ENCODE measurements at regions not wholly inside any gene's neighbourhood (a gene's known extent, or its start where the extent isn't known, plus 50 kb on each side); places are given as distances from the start of the nearest gene placed in this dataset.

DNA sequence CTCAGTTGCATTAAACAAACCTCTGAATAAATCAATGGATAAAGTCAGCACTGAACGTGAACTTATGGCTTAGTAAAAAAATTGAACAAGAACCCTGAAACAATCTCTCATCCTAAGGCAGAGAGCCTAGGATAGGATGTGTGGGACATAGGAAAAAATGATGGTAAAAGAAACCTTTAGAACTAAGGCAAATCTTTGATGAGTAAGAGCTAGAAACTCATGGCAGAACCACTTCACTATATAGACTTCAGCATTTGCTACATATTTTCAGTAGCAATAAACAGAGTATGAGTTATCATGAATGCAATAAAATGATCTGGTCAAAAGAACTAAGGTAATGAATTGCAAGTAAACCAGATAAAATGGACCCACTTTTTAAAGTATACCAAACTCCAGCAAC is 725.8 kb upstream of the DPPA4 start:
- Mint-ChIP-seq H3K27me3 (ENCODE audit: low read depth) (no peaks in the 10 kb centered on the region), H3K9me3 (no peaks in the 10 kb centered on the region), H3K4me3 (no peak overlapping the region), H3K27ac (no peak overlapping the region), H3K4me1 (no peaks in the 10 kb centered on the region), H3K36me3 (no peaks in the 10 kb centered on the region)
- ChIA-PET POLR2A (no interaction called here), CTCF (no interaction called here)
- DNase-seq (ENCODE audit: low spot score) = no peak
- no peak for TF ChIP-seq MYBL2 (CRISPR knock-in tag; IDR thresholded peaks at IDR 0.05)
- TF ChIP-seq, protein P1, sequence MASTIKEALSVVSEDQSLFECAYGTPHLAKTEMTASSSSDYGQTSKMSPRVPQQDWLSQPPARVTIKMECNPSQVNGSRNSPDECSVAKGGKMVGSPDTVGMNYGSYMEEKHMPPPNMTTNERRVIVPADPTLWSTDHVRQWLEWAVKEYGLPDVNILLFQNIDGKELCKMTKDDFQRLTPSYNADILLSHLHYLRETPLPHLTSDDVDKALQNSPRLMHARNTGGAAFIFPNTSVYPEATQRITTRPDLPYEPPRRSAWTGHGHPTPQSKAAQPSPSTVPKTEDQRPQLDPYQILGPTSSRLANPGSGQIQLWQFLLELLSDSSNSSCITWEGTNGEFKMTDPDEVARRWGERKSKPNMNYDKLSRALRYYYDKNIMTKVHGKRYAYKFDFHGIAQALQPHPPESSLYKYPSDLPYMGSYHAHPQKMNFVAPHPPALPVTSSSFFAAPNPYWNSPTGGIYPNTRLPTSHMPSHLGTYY (CRISPR knock-in tag; IDR thresholded peaks at IDR 0.05) = no peak
- TF ChIP-seq TCF7 (CRISPR knock-in tag; IDR thresholded peaks at IDR 0.05; ENCODE audit: low read depth) = no peak
- TF ChIP-seq ZNF416 (CRISPR knock-in tag; IDR thresholded peaks at IDR 0.05) = no peak
- no peak for TF ChIP-seq SP1 (CRISPR knock-in tag; conservative IDR thresholded peaks at IDR 0.05)
- TF ChIP-seq, protein P2, sequence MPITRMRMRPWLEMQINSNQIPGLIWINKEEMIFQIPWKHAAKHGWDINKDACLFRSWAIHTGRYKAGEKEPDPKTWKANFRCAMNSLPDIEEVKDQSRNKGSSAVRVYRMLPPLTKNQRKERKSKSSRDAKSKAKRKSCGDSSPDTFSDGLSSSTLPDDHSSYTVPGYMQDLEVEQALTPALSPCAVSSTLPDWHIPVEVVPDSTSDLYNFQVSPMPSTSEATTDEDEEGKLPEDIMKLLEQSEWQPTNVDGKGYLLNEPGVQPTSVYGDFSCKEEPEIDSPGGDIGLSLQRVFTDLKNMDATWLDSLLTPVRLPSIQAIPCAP (CRISPR knock-in tag; IDR thresholded peaks at IDR 0.05) = no peak
- TF ChIP-seq FOXJ3 (CRISPR knock-in tag; IDR thresholded peaks at IDR 0.05; ENCODE audit: borderline replicate concordance) = no peak
- TF ChIP-seq GABPB1 (CRISPR knock-in tag; IDR thresholded peaks at IDR 0.05) = no peak
- TF ChIP-seq, protein P3, sequence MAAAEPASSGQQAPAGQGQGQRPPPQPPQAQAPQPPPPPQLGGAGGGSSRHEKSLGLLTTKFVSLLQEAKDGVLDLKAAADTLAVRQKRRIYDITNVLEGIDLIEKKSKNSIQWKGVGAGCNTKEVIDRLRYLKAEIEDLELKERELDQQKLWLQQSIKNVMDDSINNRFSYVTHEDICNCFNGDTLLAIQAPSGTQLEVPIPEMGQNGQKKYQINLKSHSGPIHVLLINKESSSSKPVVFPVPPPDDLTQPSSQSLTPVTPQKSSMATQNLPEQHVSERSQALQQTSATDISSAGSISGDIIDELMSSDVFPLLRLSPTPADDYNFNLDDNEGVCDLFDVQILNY (CRISPR knock-in tag; IDR thresholded peaks at IDR 0.05) = no peak
- no peak for TF ChIP-seq ESRRA (CRISPR knock-in tag; IDR thresholded peaks at IDR 0.05; ENCODE audit: borderline replicate concordance)
- TF ChIP-seq, protein P4, sequence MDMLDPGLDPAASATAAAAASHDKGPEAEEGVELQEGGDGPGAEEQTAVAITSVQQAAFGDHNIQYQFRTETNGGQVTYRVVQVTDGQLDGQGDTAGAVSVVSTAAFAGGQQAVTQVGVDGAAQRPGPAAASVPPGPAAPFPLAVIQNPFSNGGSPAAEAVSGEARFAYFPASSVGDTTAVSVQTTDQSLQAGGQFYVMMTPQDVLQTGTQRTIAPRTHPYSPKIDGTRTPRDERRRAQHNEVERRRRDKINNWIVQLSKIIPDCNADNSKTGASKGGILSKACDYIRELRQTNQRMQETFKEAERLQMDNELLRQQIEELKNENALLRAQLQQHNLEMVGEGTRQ (CRISPR knock-in tag; IDR thresholded peaks at IDR 0.05) = no peak
- no peak for TF ChIP-seq EMX1 (CRISPR knock-in tag; IDR thresholded peaks at IDR 0.05)
- TF ChIP-seq ZNF232 (CRISPR knock-in tag; IDR thresholded peaks at IDR 0.05) = no peak
- TF ChIP-seq ETV6 (CRISPR knock-in tag; IDR thresholded peaks at IDR 0.05) = no peak
- TF ChIP-seq OVOL2 (CRISPR knock-in tag; IDR thresholded peaks at IDR 0.05; ENCODE audit: borderline replicate concordance) = no peak
- ATAC-seq = no peak

DNA sequence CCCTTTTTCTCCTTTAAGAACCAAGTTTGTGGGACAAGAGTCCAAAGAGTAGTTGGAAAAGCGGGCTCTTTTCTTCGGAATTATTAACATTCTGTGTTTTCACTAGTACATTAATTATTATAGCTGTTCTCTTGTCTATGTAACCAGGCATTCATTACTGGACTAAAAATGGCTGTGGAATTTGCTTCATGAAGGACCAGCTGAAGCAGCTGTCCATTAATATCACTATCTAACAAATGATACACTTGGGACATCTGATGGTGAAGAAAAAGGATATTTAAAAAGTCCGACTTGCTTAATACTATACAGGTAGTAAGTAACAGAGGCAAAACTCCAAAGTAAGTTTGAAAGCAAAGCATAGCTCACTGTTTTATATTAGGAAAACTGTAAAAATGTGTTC is 728.9 kb upstream of the DPPA4 start:
- DNase-seq (ENCODE audit: low spot score) = no peak
- TF ChIP-seq TEAD4 (CRISPR knock-in tag; IDR thresholded peaks at IDR 0.05) (no peak), PRRX2 (CRISPR knock-in tag; IDR thresholded peaks at IDR 0.05) (no peak), ELF4 (CRISPR knock-in tag; IDR thresholded peaks at IDR 0.05; ENCODE audit: low read depth) (no peak), FOXP1 (CRISPR knock-in tag; IDR thresholded peaks at IDR 0.05; ENCODE audit: borderline replicate concordance) (no peak), NFATC4 (CRISPR knock-in tag; IDR thresholded peaks at IDR 0.05) (no peak), ETV6 (CRISPR knock-in tag; IDR thresholded peaks at IDR 0.05) (no peak), NFYB (CRISPR knock-in tag; conservative IDR thresholded peaks at IDR 0.05; ENCODE audit: low read depth) (no peak), OVOL2 (CRISPR knock-in tag; IDR thresholded peaks at IDR 0.05; ENCODE audit: borderline replicate concordance) (no peak), CREM (CRISPR knock-in tag; IDR thresholded peaks at IDR 0.05) (no peak), ATF1 (CRISPR knock-in tag; IDR thresholded peaks at IDR 0.05) (no peak)
- TF ChIP-seq, protein P3 (CRISPR knock-in tag; IDR thresholded peaks at IDR 0.05) = no peak
- TF ChIP-seq, protein P5, sequence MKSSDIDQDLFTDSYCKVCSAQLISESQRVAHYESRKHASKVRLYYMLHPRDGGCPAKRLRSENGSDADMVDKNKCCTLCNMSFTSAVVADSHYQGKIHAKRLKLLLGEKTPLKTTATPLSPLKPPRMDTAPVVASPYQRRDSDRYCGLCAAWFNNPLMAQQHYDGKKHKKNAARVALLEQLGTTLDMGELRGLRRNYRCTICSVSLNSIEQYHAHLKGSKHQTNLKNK (CRISPR knock-in tag; IDR thresholded peaks at IDR 0.05) = no peak
- ChIA-PET POLR2A (no interaction called here), CTCF (no interaction called here)
- no peaks in the 10 kb centered on the region for H3K27me3 Mint-ChIP-seq (ENCODE audit: low read depth)
- peaks cover 7% of the 10 kb centered on the region for H3K36me3 Mint-ChIP-seq
- no peaks in the 10 kb centered on the region for H3K4me1 Mint-ChIP-seq
- H3K27ac Mint-ChIP-seq = no peak overlapping the region
- no peak for ATAC-seq
- no peak overlapping the region for H3K4me3 Mint-ChIP-seq
- peaks cover 7% of the 10 kb centered on the region for H3K9me3 Mint-ChIP-seq

All from WTC11 (cell line).